Choroid plexus epithelial cell (primary cell): ENCODE measurements at regions not wholly inside any gene's neighbourhood (a gene's known extent, or its start where the extent isn't known, plus 50 kb on each side); places are given as distances from the start of the nearest gene placed in this dataset.

ENCODE experiments used
- DNase-seq: peaks from one replicate; pipeline ENCODE4 v3.0.0-alpha.2; 2010; ENCODE audit warnings: low read depth
- H3K4me3 ChIP-seq: 2 replicates; pipeline ENCODE4 v1.5.1; 2011; ENCODE audit warnings: low read depth, mild to moderate bottlenecking, control low read depth, low read length, moderate library complexity
- TF ChIP-seq, protein P1 (sequence below): conservative IDR thresholded peaks from 2 replicates; pipeline ENCODE4 v1.5.1; 2011; ENCODE audit warnings: low read depth, mild to moderate bottlenecking, control low read depth, inconsistent platforms, low read length, moderate library complexity

DNA sequence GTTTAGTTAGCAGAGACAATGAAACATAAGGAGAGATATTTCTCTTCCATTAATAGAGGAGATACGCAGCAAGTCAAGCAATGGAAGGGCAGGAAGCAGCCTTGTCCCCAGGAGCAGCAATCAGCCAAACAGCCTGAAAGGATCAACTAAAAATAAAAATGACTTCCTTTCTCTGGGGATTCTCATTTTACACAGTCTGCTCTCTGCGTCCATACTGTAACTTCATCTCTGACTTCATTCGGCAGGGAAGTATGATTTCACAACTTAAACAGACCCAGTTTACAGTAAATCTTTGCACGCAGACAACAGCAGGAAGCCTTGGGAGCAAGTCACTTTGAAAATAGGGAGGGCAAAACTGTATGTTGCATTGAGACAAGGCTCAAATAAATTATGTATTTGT is 826.7 kb downstream of the DIAPH3 start:
- TF ChIP-seq, protein P1, sequence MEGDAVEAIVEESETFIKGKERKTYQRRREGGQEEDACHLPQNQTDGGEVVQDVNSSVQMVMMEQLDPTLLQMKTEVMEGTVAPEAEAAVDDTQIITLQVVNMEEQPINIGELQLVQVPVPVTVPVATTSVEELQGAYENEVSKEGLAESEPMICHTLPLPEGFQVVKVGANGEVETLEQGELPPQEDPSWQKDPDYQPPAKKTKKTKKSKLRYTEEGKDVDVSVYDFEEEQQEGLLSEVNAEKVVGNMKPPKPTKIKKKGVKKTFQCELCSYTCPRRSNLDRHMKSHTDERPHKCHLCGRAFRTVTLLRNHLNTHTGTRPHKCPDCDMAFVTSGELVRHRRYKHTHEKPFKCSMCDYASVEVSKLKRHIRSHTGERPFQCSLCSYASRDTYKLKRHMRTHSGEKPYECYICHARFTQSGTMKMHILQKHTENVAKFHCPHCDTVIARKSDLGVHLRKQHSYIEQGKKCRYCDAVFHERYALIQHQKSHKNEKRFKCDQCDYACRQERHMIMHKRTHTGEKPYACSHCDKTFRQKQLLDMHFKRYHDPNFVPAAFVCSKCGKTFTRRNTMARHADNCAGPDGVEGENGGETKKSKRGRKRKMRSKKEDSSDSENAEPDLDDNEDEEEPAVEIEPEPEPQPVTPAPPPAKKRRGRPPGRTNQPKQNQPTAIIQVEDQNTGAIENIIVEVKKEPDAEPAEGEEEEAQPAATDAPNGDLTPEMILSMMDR: no peak
- no peak overlapping the region for H3K4me3 ChIP-seq
- peak; percentile 51 for DNase-seq

DNA sequence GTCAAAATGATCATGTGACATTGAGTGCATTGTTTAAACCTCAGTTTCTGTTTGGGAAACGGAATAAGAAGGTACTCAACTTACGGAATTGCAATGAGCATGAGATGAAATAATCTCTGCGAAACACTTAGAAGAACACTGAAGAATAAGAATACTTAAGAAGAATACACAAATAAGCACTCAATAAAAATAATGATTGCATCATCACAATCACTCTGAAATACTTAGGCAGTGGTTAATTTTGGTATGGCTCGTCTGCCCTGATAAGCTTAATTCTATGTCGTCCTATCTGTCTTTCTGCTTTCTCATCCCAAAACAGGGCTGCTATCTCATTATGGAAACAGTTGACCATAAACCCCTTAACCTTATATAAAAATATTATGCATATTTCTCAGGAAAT is 823.6 kb downstream of the DIAPH3 start:
- no peak for DNase-seq
- H3K4me3 ChIP-seq: no peak overlapping the region
- TF ChIP-seq, protein P1: no peak

DNA sequence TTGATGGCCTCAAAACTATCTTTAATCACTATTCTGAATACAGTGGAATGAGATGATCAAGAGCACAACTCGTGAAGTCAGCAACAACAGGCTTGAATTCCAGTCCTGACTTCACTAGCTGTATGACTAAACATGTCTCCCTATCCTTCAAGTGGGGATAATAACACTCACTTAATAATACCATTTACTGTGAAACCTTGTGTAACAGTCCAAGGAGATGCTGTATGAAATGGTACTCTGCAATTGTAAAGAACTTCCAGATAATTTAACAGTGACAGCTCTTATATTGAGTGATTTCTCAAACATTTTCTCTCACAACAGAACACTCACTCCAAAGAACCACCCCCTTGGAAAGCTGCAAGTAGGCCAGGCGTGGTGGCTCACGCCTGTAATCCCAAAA is 823.1 kb downstream of the DIAPH3 start:
- TF ChIP-seq, protein P1: no peak
- no peak for DNase-seq

DNA sequence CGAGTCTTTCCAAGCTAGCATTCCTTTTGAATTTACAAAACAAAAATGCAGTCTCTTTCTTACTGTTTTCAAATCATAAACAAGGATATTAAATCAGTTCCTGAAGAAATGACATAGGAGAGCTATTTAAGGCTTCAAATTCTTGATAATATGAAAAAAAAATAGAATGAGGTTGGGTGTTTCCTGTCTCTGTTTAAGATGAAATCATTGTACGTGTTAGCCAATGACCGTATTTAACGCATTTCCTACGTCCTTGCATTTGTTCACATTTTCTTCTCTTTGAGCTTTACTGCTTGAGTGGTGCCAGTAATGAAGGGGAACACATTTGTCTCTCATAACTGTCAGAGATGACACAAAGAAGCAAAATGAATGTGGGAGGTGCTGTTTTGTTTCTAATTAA is 821.3 kb downstream of the DIAPH3 start:
- TF ChIP-seq, protein P1: no peak
- DNase-seq: no peak
- H3K4me3 ChIP-seq: no peak overlapping the region

More for the DNA sequence above, 823.1 kb downstream of the DIAPH3 start:
- H3K4me3 ChIP-seq: no peak overlapping the region

DNA sequence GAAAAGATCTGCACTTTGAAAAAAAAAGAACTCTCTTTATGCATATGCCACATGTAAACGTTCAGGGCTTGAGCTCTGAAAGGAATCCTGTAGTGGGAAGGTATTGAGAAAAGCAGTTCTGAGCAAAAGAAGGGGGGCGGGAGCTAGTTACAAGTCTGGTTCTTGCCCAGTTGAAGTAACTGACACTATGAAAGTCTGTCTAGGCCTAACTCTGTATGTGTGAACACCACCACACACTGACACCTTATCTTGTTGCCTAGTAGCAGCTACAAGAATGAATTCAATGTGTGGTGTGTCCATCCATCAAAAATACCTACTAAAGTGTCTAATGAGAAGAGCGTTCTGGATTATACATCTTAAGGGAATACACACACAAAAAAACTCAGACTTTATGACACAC is 820.6 kb downstream of the DIAPH3 start:
- TF ChIP-seq, protein P1: no peak
- DNase-seq: no peak
- H3K4me3 ChIP-seq: no peak overlapping the region

DNA sequence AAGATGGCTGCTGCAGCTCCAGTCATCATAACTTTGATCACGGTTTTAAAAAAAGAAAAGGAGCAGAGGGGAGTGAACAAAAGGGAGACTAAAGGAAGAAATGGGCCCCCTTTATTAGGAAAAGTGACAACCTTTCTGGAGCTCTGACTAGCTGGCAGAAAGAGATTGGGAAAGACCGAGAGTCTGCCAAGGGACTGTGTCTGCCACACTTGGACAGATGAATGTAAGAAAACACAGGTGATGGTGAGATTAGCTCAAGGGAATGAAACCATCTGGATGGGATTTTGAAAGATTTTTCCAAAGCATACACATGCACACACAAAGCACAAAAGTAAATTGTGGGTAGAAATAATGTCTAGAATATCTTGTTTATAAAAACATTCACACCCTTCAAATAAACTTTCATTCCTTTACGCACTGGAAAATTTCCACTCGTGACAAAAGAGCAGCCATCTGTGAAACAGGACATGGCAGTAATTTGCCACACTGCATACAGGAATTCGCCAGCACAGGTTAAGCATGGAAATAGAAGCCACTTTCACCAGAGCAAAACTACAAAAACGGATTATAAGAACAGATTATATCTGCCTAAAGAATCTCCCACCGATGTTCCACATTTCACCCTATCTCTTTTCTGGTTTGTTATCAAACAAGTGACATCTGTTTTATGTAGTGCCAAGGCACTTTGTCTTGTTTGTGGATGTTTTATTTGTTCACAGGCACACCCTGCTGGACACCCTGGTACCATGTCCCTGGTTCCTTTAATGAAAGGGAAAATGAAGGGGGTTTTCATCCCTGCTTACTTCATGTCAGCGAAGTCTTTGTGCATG is 819.5 kb downstream of the DIAPH3 start:
- no peak overlapping the region for H3K4me3 ChIP-seq
- TF ChIP-seq, protein P1: no peak
- no peak for DNase-seq

DNA sequence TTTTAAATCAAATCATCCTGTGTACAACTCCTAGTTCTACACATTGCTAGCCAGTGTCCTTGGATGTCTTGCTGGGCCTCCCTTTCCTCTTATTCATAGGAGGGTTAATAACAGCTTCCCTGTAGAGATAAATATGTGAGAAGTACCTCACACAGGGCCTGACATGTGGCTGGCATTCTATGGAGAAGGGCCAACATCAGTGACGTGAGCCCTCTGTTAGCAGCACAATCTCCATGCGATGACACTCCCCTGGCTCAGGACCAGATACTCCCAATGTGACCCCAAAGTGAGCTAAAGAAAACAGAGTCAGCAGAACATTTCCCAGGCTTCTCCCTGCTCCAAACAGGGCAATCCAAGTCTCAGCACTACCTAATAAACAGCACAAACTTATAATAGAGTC is 818.4 kb downstream of the DIAPH3 start:
- peak; percentile 58 for DNase-seq
- TF ChIP-seq, protein P1: no peak
- no peak overlapping the region for H3K4me3 ChIP-seq
